ENCODE measurements at regions not wholly inside any gene's neighbourhood (a gene's known extent, or its start where the extent isn't known, plus 50 kb on each side); places are given as distances from the start of the nearest gene placed in this dataset.
"Not testable (repeated sequence)": the region's sequence is repeated elsewhere in the genome, so short reads cannot be mapped to it uniquely, and the experiment has no call there.

DNA sequence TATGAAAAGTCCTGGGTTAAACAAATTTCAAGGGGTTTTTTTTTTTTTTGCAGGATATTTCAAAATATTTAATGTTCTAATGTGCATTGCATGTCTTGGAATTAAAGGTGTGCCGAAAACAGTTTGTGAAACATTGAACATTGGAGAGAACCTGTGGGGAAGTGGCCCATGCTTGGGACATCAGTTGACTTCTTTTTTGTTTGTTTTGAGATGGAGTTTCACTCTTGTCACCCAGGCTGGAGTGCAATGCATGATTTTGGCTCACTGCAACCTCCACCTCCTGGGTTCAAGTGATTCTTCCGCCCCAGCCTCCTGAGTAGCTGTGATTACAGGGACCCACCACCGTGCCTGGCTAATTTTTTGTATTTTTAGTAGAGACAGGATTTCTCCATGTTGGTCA is 71.0 kb upstream of the RAPH1 start:
- no peak for DNase-seq
- no peaks in the 10 kb centered on the region for H3K27me3 Mint-ChIP-seq

GRCh38 chr2:203610558-203610957 is 75.5 kb upstream of the RAPH1 start:
- Mint-ChIP-seq H3K36me3 (no peaks in the 10 kb centered on the region), H3K27ac (no peak overlapping the region), H3K4me1 (ENCODE audit: low read depth) (peaks cover 5% of the 10 kb centered on the region), H3K27me3 (no peaks in the 10 kb centered on the region), H3K9me3 (no peaks in the 10 kb centered on the region), H3K4me3 (no peak overlapping the region)
- ChIA-PET CTCF (no interaction called here), POLR2A (no interaction called here)
- DNase-seq: no peak
- intact Hi-C loops (cut with micrococcal nuclease): no loop called here

More for the DNA sequence above, 71.0 kb upstream of the RAPH1 start:
- ChIA-PET POLR2A (no interaction called here), CTCF (interaction anchor here (0.6 kb wide), 1 partner anchor 18 kb away, joined by 3 read pairs; no protein-coding TSS in a partner anchor)
- Mint-ChIP-seq H3K4me1 (ENCODE audit: low read depth) (no peaks in the 10 kb centered on the region), H3K27ac (no peak overlapping the region), H3K36me3 (no peaks in the 10 kb centered on the region), H3K4me3 (no peak overlapping the region), H3K9me3 (no peaks in the 10 kb centered on the region)
- intact Hi-C loops (cut with micrococcal nuclease): no loop called here

DNA sequence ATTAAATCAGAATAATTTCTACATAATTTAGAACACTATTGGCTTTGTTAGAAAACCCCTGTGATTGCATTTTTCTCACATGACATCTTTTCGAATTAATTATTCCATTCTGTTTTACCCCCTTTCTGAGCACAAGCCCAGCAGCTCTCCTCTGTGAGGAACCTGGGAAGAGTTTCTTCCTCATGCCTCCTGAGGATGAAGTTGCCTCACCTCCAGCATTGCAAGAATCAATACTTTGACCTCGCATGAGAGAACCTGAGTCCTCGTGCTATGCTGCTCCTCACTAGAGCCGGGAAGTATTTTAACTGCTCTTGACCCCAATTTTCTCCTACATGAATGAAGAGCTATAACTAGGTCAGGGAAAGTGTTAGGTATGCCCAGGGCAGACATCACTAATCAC is 77.1 kb upstream of the RAPH1 start:
- no peak for DNase-seq
- Mint-ChIP-seq H3K4me3 (no peak overlapping the region), H3K27me3 (no peaks in the 10 kb centered on the region), H3K36me3 (no peaks in the 10 kb centered on the region), H3K27ac (no peak overlapping the region), H3K9me3 (no peaks in the 10 kb centered on the region), H3K4me1 (ENCODE audit: low read depth) (peaks cover 5% of the 10 kb centered on the region)
- intact Hi-C loops (cut with micrococcal nuclease): no loop called here
- ChIA-PET CTCF (interaction anchor here (0.6 kb wide), 1 partner anchor 68 kb away, joined by 3 read pairs; no protein-coding TSS in a partner anchor), POLR2A (interaction anchor here (0.7 kb wide), 1 partner anchor 32 kb away, joined by 3 read pairs; no protein-coding TSS in a partner anchor)

GRCh38 chr2:203619267-203619878 is 84.3 kb upstream of the RAPH1 start:
- Mint-ChIP-seq H3K27ac (no peak overlapping the region), H3K9me3 (peaks cover 6% of the 10 kb centered on the region), H3K27me3 (no peaks in the 10 kb centered on the region), H3K4me1 (ENCODE audit: low read depth) (peaks cover 6% of the 10 kb centered on the region), H3K36me3 (peaks cover 2% of the 10 kb centered on the region), H3K4me3 (no peak overlapping the region)
- no peak for DNase-seq
- ChIA-PET CTCF (no interaction called here), POLR2A (no interaction called here)
- intact Hi-C loops (cut with micrococcal nuclease): no loop called here

DNA sequence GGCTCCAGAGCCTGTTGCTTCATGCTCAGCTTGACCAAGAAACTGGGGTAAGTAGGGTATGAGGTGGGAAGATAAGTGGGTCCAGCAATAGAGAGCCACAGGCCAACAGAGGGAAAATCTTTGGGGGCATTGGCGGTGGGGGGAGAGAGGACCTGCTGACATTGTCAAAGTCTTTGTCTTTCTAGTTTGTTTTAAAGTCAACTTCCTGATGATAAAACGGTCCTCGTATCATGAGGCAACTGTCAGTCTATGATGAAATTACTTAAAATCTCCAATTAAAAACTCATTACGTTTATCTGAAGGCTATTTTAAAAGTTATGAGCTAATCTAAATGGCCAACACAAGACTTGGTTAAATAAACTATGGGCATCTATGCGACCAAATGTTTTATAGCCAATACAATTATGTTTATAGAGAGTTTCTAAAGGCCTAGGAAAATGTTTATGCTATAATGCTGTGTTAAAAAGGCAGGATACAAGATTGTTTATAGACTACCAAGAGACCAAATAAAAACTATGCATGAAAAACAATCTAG is 84.4 kb upstream of the CD28 start:
- DNase-seq: no peak
- Mint-ChIP-seq H3K27ac (no peak overlapping the region), H3K4me3 (no peak overlapping the region), H3K9me3 (peaks cover 6% of the 10 kb centered on the region), H3K36me3 (peaks cover 2% of the 10 kb centered on the region), H3K27me3 (no peaks in the 10 kb centered on the region), H3K4me1 (ENCODE audit: low read depth) (peaks cover 6% of the 10 kb centered on the region)
- intact Hi-C loops (cut with micrococcal nuclease): no loop called here
- CTCF ChIA-PET: no interaction called here
- POLR2A ChIA-PET: no interaction called here

DNA sequence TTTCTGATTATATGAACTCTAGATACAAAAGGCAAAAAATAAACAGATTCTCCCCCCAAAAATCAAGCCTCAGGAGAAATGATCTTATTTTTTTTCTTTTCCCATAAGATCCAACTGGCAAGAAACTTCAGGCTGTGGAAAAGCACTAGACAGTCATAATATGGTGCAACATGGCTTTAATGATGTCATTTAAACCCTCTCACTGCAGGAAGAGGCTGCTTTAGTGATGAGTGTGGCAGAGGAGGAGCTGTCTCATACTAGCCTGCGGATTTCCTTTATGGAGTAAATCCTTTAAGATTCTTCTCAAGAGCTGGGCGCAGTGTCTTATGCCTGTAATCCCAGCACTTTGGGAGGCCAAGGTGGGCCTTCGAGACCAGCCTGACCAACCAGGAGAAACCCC is 83.3 kb upstream of the CD28 start:
- intact Hi-C loops (cut with micrococcal nuclease): no loop called here
- no peak for DNase-seq
- Mint-ChIP-seq H3K4me3 (no peak overlapping the region), H3K9me3 (peaks cover 6% of the 10 kb centered on the region), H3K4me1 (ENCODE audit: low read depth) (peaks cover 6% of the 10 kb centered on the region), H3K27me3 (no peaks in the 10 kb centered on the region), H3K27ac (no peak overlapping the region), H3K36me3 (peaks cover 2% of the 10 kb centered on the region)
- POLR2A ChIA-PET: no interaction called here
- CTCF ChIA-PET: no interaction called here

GRCh38 chr2:203623661-203624060 is 82.8 kb upstream of the CD28 start:
- Mint-ChIP-seq H3K27ac (no peak overlapping the region), H3K4me3 (no peak overlapping the region)
- POLR2A ChIA-PET: interaction anchor here (0.6 to 1.0 kb wide), 2 partner anchors 16 to 1678 kb away, joined by 4 read pairs; no protein-coding TSS in a partner anchor

GRCh38 chr2:203625701-203626100 is 80.7 kb upstream of the CD28 start:
- Mint-ChIP-seq H3K9me3 (peaks cover 6% of the 10 kb centered on the region), H3K27ac (no peak overlapping the region), H3K4me3 (no peak overlapping the region), H3K27me3 (no peaks in the 10 kb centered on the region), H3K4me1 (ENCODE audit: low read depth) (peaks cover 6% of the 10 kb centered on the region), H3K36me3 (peaks cover 2% of the 10 kb centered on the region)
- DNase-seq: no peak
- intact Hi-C loops (cut with micrococcal nuclease): no loop called here
- ChIA-PET CTCF (no interaction called here), POLR2A (no interaction called here)

More at GRCh38 chr2:203623661-203624060, 82.8 kb upstream of the CD28 start:
- Mint-ChIP-seq H3K4me1 (ENCODE audit: low read depth) (peaks cover 6% of the 10 kb centered on the region), H3K36me3 (peaks cover 2% of the 10 kb centered on the region), H3K27me3 (no peaks in the 10 kb centered on the region), H3K9me3 (peaks cover 6% of the 10 kb centered on the region)
- CTCF ChIA-PET: interaction anchor here (0.7 kb wide), 1 partner anchor 69 kb away, joined by 3 read pairs; no protein-coding TSS in a partner anchor
- no peak for DNase-seq
- intact Hi-C loops (cut with micrococcal nuclease): no loop called here

- H3K27me3 Mint-ChIP-seq, POLR2A ChIA-PET, CTCF ChIA-PET: not testable (repeated sequence)
Measured at GRCh38 chr2:203626247-203626646, 80.2 kb upstream of the CD28 start.

GRCh38 chr2:203626952-203627681 is 79.3 kb upstream of the CD28 start:
- intact Hi-C loops (cut with micrococcal nuclease): no loop called here
- Mint-ChIP-seq H3K27me3 (no peaks in the 10 kb centered on the region), H3K36me3 (peaks cover 2% of the 10 kb centered on the region), H3K4me3 (no peak overlapping the region), H3K9me3 (peaks cover 6% of the 10 kb centered on the region), H3K4me1 (ENCODE audit: low read depth) (peaks cover 6% of the 10 kb centered on the region), H3K27ac (no peak overlapping the region)
- ChIA-PET POLR2A (no interaction called here), CTCF (no interaction called here)
- DNase-seq: no peak

More at GRCh38 chr2:203626247-203626646, 80.2 kb upstream of the CD28 start:
- DNase-seq; H3K27ac Mint-ChIP-seq; H3K36me3 Mint-ChIP-seq; H3K9me3 Mint-ChIP-seq; H3K4me1 Mint-ChIP-seq (ENCODE audit: low read depth); H3K4me3 Mint-ChIP-seq; intact Hi-C loops (cut with micrococcal nuclease): not testable (repeated sequence)

DNA sequence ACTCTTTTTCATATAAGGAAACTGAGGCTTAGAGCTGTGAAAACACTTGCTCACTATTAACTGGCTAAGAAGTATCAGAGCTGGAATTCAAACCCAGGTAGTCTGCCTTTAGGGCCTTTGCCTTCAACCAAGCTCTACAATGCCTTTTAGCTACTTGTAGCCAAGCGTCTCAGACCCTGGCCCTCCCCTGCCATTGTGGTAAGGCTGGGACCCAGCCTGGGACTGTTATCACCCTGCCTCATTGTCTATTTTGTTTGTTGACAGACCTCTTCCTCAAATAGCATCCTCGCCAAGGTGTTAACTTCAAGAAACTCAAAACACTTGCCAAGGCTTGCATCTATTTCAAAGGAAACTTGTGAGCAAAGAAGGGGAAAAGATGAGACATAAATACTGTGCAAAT is 76.7 kb upstream of the CD28 start:
- Mint-ChIP-seq H3K4me1 (ENCODE audit: low read depth) (no peaks in the 10 kb centered on the region), H3K36me3 (no peaks in the 10 kb centered on the region), H3K27ac (no peak overlapping the region), H3K27me3 (no peaks in the 10 kb centered on the region), H3K9me3 (no peaks in the 10 kb centered on the region), H3K4me3 (no peak overlapping the region)
- CTCF ChIA-PET: interaction anchor here (0.5 to 0.8 kb wide), 2 partner anchors 22 to 76 kb away, joined by 3 to 4 read pairs; no protein-coding TSS in a partner anchor
- POLR2A ChIA-PET: no interaction called here
- intact Hi-C loops (cut with micrococcal nuclease): no loop called here
- no peak for DNase-seq

DNA sequence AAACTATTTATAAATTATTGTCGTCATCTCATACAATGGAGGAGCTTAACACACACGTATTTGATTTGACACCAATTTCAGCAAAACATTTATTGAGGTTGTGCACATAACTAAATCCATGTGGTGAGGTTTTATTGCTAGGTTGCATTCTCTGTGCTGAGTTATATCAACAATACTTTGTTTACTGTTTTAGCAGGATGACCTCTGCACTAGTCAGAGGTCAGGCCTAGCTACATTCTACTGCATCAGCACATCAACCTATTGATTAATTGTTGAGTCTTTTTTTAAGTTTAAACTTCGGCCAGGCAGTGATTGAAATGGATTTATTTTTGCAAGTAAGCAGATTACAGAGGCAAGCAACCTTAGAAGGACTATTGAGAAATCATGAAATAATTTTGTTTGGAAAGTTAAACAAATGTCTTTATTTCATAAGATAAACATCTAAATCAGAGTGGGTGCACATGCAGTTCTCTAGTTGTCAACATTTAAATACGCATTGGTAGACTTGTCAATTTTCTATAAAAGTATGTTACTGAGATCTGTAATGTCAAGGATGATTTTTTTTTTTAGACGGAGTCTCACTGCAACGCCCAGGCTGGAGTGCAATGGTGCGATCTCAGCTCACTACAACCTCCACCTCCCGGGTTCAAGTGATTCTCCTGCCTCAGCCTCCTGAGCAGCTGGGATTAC is 75.2 kb upstream of the CD28 start:
- DNase-seq: no peak
- Mint-ChIP-seq H3K27me3 (no peaks in the 10 kb centered on the region), H3K4me1 (ENCODE audit: low read depth) (no peaks in the 10 kb centered on the region), H3K4me3 (no peak overlapping the region), H3K27ac (no peak overlapping the region), H3K36me3 (no peaks in the 10 kb centered on the region), H3K9me3 (no peaks in the 10 kb centered on the region)
- intact Hi-C loops (cut with micrococcal nuclease): no loop called here
- POLR2A ChIA-PET: no interaction called here
- CTCF ChIA-PET: no interaction called here
